ENCODE measurements at regions not wholly inside any gene's neighbourhood (a gene's known extent, or its start where the extent isn't known, plus 50 kb on each side); places are given as distances from the start of the nearest gene placed in this dataset.

- H3K9me3 ChIP-seq (ENCODE audit: control insufficient read depth, low read depth, low read length): no peaks in the 10 kb centered on the region
- H3K27me3 ChIP-seq (ENCODE audit: control insufficient read depth, extremely low read depth, insufficient read depth, low read length): no peaks in the 10 kb centered on the region
- TF ChIP-seq CTCF (optimal IDR thresholded peaks at IDR 0.05 in 1 of 3, IDR thresholded peaks at IDR 0.05 in 1 of 3, conservative IDR thresholded peaks at IDR 0.05 in 1 of 3; ENCODE audit: extremely low read depth in 1 of 3, insufficient read depth in 2 of 3, low read length in 3 of 3) (no peak), EZH2 (IDR thresholded peaks at IDR 0.05; ENCODE audit: low read length) (no peak)
- dilution Hi-C loops (cut with MboI; ENCODE audit: extremely low pct_ligation_motif_present, low sequenced_read_pairs): no loop called here
- no peaks in the 10 kb centered on the region for H3K36me3 ChIP-seq (ENCODE audit: control insufficient read depth in 2 of 2, extremely low read depth in 1 of 2, insufficient read depth in 2 of 2, low read length in 2 of 2)
- H2AFZ ChIP-seq (ENCODE audit: control insufficient read depth, low read length): no peak overlapping the region
- H3K9ac ChIP-seq (ENCODE audit: control insufficient read depth, extremely low read depth, insufficient read depth, low read length): no peak overlapping the region
- no peak overlapping the region for H3K27ac ChIP-seq (ENCODE audit: control insufficient read depth, insufficient read depth, low read length)
- H3K79me2 ChIP-seq (ENCODE audit: control insufficient read depth, insufficient read depth, low read length): no peaks in the 10 kb centered on the region
- no peaks in the 10 kb centered on the region for H3K9me1 ChIP-seq (ENCODE audit: control insufficient read depth, extremely low read depth, insufficient read depth, low read length)
- no peaks in the 10 kb centered on the region for H4K20me1 ChIP-seq (ENCODE audit: control insufficient read depth, extremely low read depth, insufficient read depth, low read length)
- H3K4me3 ChIP-seq (ENCODE audit: control insufficient read depth in 2 of 3, extremely low read depth in 1 of 3, insufficient read depth in 2 of 3, low read depth in 1 of 3, low read length in 3 of 3): no peak overlapping the region
- H3K4me1 ChIP-seq (ENCODE audit: control insufficient read depth, extremely low read depth, insufficient read depth, low read length): peaks cover 4% of the 10 kb centered on the region
- no peak overlapping the region for H3K4me2 ChIP-seq (ENCODE audit: control insufficient read depth, extremely low read depth, insufficient read depth, low read depth, low read length)
- no peak for DNase-seq (ENCODE audit: low read depth, low spot score)
- FAIRE-seq: no peak
Measured at GRCh38 chr10:21130108-21130507, 233.0 kb upstream of the NEBL start.

- no peaks in the 10 kb centered on the region for H3K9me1 ChIP-seq (ENCODE audit: control insufficient read depth, extremely low read depth, insufficient read depth, low read length)
- no peaks in the 10 kb centered on the region for H3K4me1 ChIP-seq (ENCODE audit: control insufficient read depth, extremely low read depth, insufficient read depth, low read length)
- no peak overlapping the region for H2AFZ ChIP-seq (ENCODE audit: control insufficient read depth, low read length)
- no peak overlapping the region for H3K4me3 ChIP-seq (ENCODE audit: control insufficient read depth in 2 of 3, extremely low read depth in 1 of 3, insufficient read depth in 2 of 3, low read depth in 1 of 3, low read length in 3 of 3)
- H3K27ac ChIP-seq (ENCODE audit: control insufficient read depth, insufficient read depth, low read length): no peak overlapping the region
- FAIRE-seq (no peak), DNase-seq (ENCODE audit: low read depth, low spot score) (no peak)
- no peaks in the 10 kb centered on the region for H3K36me3 ChIP-seq (ENCODE audit: control insufficient read depth in 2 of 2, extremely low read depth in 1 of 2, insufficient read depth in 2 of 2, low read length in 2 of 2)
- H3K4me2 ChIP-seq (ENCODE audit: control insufficient read depth, extremely low read depth, insufficient read depth, low read depth, low read length): no peak overlapping the region
- no peaks in the 10 kb centered on the region for H3K27me3 ChIP-seq (ENCODE audit: control insufficient read depth, extremely low read depth, insufficient read depth, low read length)
- dilution Hi-C loops (cut with MboI; ENCODE audit: extremely low pct_ligation_motif_present, low sequenced_read_pairs): no loop called here
- no peaks in the 10 kb centered on the region for H4K20me1 ChIP-seq (ENCODE audit: control insufficient read depth, extremely low read depth, insufficient read depth, low read length)
- no peak overlapping the region for H3K9ac ChIP-seq (ENCODE audit: control insufficient read depth, extremely low read depth, insufficient read depth, low read length)
- H3K79me2 ChIP-seq (ENCODE audit: control insufficient read depth, insufficient read depth, low read length): no peaks in the 10 kb centered on the region
- TF ChIP-seq CTCF (optimal IDR thresholded peaks at IDR 0.05 in 1 of 3, IDR thresholded peaks at IDR 0.05 in 1 of 3, conservative IDR thresholded peaks at IDR 0.05 in 1 of 3; ENCODE audit: extremely low read depth in 1 of 3, insufficient read depth in 2 of 3, low read length in 3 of 3) (no peak), EZH2 (IDR thresholded peaks at IDR 0.05; ENCODE audit: low read length) (no peak)
- no peaks in the 10 kb centered on the region for H3K9me3 ChIP-seq (ENCODE audit: control insufficient read depth, low read depth, low read length)
Measured at GRCh38 chr10:21125471-21126228, 228.5 kb upstream of the NEBL start.

Data from keratinocyte (primary cell).